GM20000 (cell line): ENCODE measurements at regions not wholly inside any gene's neighbourhood (a gene's known extent, or its start where the extent isn't known, plus 50 kb on each side); places are given as distances from the start of the nearest gene placed in this dataset.

Experiments used
- DNase-seq: peaks from one replicate; pipeline ENCODE4 v3.0.0; 2012; ENCODE audit warnings: low spot score
- CTCF ChIP-seq: IDR thresholded peaks from 2 replicates; pipeline ENCODE4 v1.5.1; 2012; ENCODE audit warnings: mild to moderate bottlenecking, control low read depth; ENCODE audit errors: extremely low read depth, missing control alignments

- TF ChIP-seq CTCF = no peak
Observed at GRCh38 chr2:8225798-8226197, 456.1 kb upstream of the ID2 start.

GRCh38 chr2:8229546-8229986 is 452.3 kb upstream of the ID2 start:
- DNase-seq = peak; percentile 77
- TF ChIP-seq CTCF = no peak

More at GRCh38 chr2:8225798-8226197, 456.1 kb upstream of the ID2 start:
- DNase-seq = no peak

GRCh38 chr2:8230466-8230865 is 451.4 kb upstream of the ID2 start:
- no peak for TF ChIP-seq CTCF
- DNase-seq = no peak

- no peak for DNase-seq
- no peak for TF ChIP-seq CTCF
Observed at GRCh38 chr2:8231902-8232301, 450.0 kb upstream of the ID2 start.

GRCh38 chr2:8232871-8233270 is 449.0 kb upstream of the ID2 start:
- DNase-seq = no peak
- no peak for TF ChIP-seq CTCF

- DNase-seq = no peak
- TF ChIP-seq CTCF = no peak
Observed at GRCh38 chr2:8234253-8234652, 447.6 kb upstream of the ID2 start.

- TF ChIP-seq CTCF = no peak
- peak; percentile 77 for DNase-seq
Observed at GRCh38 chr2:8234757-8235374, 447.0 kb upstream of the ID2 start.
